Hematopoietic multipotent progenitor cell treated with erythropoietin and hydrocortisone succinate and interleukin-3 and kit ligand, for 6 days (in vitro differentiated cells): ENCODE measurements at regions not wholly inside any gene's neighbourhood (a gene's known extent, or its start where the extent isn't known, plus 50 kb on each side); places are given as distances from the start of the nearest gene placed in this dataset.

Experiments
- DNase-seq: peaks from one replicate; pipeline ENCODE4 v3.0.0-alpha.2; 2015

GRCh38 chr7:18420748-18421147, 74.8 kb upstream of the HDAC9 start:
- no peak for DNase-seq

DNA sequence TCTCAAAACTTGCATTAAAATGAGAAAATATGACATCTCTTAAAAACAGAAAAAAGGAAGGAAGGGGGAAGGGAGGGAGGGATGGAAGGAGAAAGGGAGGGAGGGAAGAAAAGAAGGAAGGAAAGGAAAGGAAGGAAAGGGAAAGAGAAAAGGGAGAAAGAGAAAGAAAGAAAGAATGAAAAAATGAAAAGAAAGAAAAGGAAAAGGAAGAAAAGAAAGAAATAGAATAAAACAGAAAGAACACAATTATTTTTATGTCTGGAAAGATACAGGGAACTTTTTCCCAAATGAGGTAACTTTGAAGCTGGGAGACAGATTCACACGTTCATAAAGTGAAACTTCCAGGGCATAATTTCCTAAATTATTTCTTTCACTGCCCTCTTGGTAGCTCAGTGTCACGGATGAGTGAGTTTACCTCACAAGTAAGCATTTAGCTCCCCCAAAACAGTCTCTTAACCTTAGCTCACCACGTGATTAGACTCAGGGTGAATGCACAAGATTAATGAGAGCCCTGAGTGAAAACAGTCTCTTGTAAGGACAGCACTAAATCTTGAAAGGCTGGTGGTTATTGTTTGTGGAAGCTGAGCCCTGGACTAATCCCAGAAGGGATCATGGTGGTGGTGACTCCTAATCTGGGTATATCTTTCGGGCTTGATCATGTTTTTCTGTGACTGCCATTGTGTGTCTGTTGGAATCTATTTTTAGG, 74.1 kb upstream of the HDAC9 start:
- peak; percentile 3 for DNase-seq

- no peak for DNase-seq
Observed at GRCh38 chr7:18425227-18425626, 70.3 kb upstream of the HDAC9 start.

DNA sequence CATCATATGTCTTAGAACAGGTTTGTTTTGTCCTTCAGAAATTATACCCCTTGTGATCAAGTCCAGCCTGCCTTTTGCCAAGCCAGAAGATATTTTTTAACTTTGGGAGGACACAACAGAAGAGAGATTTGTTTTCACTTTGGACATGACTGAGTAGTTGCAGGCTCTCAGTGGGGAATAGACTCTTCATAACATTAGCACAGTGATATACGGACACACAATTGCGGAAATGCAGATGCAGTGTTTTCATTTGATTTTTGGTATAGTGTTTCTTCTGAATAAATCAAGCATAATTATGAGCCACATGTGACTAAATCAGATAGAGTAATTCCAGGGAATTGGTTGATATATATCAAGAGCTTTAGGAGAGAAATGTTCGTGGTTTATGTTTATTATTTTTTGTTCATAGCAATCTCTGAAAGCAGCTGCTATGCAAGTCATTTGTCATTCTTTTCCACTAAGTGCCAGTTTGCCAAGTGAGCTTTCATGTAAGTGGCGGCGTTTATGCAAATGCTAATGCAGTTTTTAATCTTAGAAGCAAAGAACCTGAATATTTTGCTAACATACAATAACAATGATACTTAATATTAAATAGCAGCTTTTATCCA, 69.6 kb upstream of the HDAC9 start:
- no peak for DNase-seq

- DNase-seq, result no peak
Observed at GRCh38 chr7:18426564-18427226, 68.9 kb upstream of the HDAC9 start.

- no peak for DNase-seq
Observed at GRCh38 chr7:18429547-18429946, 66.0 kb upstream of the HDAC9 start.

- no peak for DNase-seq
Observed at GRCh38 chr7:18430810-18431209, 64.7 kb upstream of the HDAC9 start.

DNA sequence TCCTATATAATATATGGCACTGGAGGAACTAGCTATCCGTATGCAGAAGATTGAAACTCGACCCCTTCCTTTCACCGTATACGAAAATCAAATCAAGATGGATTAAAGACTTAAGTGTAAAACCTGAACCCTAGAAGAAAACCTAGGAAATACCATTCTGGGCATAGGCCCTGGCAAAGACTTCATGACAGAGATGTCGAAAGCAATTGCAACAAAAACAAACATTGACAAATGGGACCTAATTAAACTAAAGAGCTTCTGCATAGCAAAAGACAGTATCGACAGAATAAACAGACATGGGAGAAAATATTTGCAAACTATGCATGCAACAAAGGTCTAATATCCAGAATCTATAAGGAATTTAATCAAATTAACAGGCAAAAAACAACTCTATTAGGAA, 61.4 kb upstream of the HDAC9 start:
- no peak for DNase-seq

GRCh38 chr7:18437101-18437500, 58.4 kb upstream of the HDAC9 start:
- DNase-seq, result no peak

DNA sequence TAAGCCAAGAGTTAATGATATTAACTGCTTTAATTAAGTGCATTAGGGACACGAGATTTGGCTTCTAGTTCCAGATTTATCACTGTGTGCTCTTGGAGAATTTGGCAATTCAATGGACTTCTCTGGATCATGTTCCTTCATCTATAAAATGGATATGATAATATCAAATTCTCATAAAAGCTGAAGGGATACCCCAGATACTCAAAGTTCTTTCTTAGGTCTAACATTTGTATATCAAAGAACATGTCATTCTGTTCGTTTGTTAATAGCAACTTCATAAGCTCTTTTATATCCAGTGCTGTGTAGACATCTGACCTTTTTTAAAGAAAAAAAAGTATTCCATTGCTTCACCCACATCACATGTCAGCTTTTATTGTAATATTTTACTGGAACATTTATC, 54.6 kb upstream of the HDAC9 start:
- DNase-seq, result no peak

GRCh38 chr7:18444826-18445225, 50.7 kb upstream of the HDAC9 start:
- DNase-seq, result no peak

GRCh38 chr7:18445483-18445882, 50.1 kb upstream of the HDAC9 start:
- DNase-seq, result no peak
